ENCODE measurements at regions not wholly inside any gene's neighbourhood (a gene's known extent, or its start where the extent isn't known, plus 50 kb on each side); places are given as distances from the start of the nearest gene placed in this dataset.

- TF ChIP-seq CTCF (IDR thresholded peaks at IDR 0.05; ENCODE audit: low read depth, low read length), result no peak
- no peak for DNase-seq (ENCODE audit: low read depth, low spot score)
- no peak overlapping the region for H3K4me3 ChIP-seq (ENCODE audit: low read depth, low read length)
- in situ Hi-C loops (cut with HindIII; ENCODE audit: low sequenced_read_pairs), result no loop called here
These were observed 92.1 kb upstream of the ANKEF1 start for GRCh38 chr20:9942736-9943135.

- TF ChIP-seq CTCF (IDR thresholded peaks at IDR 0.05; ENCODE audit: low read depth, low read length), result no peak
- no peak overlapping the region for H3K4me3 ChIP-seq (ENCODE audit: low read depth, low read length)
- in situ Hi-C loops (cut with HindIII; ENCODE audit: low sequenced_read_pairs), result no loop called here
- DNase-seq (ENCODE audit: low read depth, low spot score), result no peak
These were observed 94.5 kb upstream of the ANKEF1 start for GRCh38 chr20:9940329-9940728.

- in situ Hi-C loops (cut with HindIII; ENCODE audit: low sequenced_read_pairs), result no loop called here
- TF ChIP-seq CTCF (IDR thresholded peaks at IDR 0.05; ENCODE audit: low read depth, low read length), result no peak
These were observed 95.6 kb upstream of the ANKEF1 start for GRCh38 chr20:9939231-9939630.

GRCh38 chr20:9935285-9935684 lies 96.4 kb upstream of the PAK5 start:
- DNase-seq (ENCODE audit: low read depth, low spot score), result no peak
- in situ Hi-C loops (cut with HindIII; ENCODE audit: low sequenced_read_pairs), result no loop called here
- H3K4me3 ChIP-seq (ENCODE audit: low read depth, low read length), result no peak overlapping the region
- no peak for TF ChIP-seq CTCF (IDR thresholded peaks at IDR 0.05; ENCODE audit: low read depth, low read length)

More at GRCh38 chr20:9939231-9939630, 95.6 kb upstream of the ANKEF1 start:
- DNase-seq (ENCODE audit: low read depth, low spot score), result no peak
- no peak overlapping the region for H3K4me3 ChIP-seq (ENCODE audit: low read depth, low read length)

GRCh38 chr20:9930142-9930541 lies 91.3 kb upstream of the PAK5 start:
- no peak for TF ChIP-seq CTCF (IDR thresholded peaks at IDR 0.05; ENCODE audit: low read depth, low read length)
- DNase-seq (ENCODE audit: low read depth, low spot score), result no peak
- in situ Hi-C loops (cut with HindIII; ENCODE audit: low sequenced_read_pairs), result no loop called here
- H3K4me3 ChIP-seq (ENCODE audit: low read depth, low read length), result no peak overlapping the region

- no peak for TF ChIP-seq CTCF (IDR thresholded peaks at IDR 0.05; ENCODE audit: low read depth, low read length)
- no peak overlapping the region for H3K4me3 ChIP-seq (ENCODE audit: low read depth, low read length)
- no peak for DNase-seq (ENCODE audit: low read depth, low spot score)
- in situ Hi-C loops (cut with HindIII; ENCODE audit: low sequenced_read_pairs), result no loop called here
These were observed 90.1 kb upstream of the PAK5 start for GRCh38 chr20:9928955-9929354.

GRCh38 chr20:9928281-9928737 lies 89.4 kb upstream of the PAK5 start:
- TF ChIP-seq CTCF (IDR thresholded peaks at IDR 0.05; ENCODE audit: low read depth, low read length), result no peak
- DNase-seq (ENCODE audit: low read depth, low spot score), result no peak
- in situ Hi-C loops (cut with HindIII; ENCODE audit: low sequenced_read_pairs), result no loop called here
- no peak overlapping the region for H3K4me3 ChIP-seq (ENCODE audit: low read depth, low read length)

All from astrocyte of the spinal cord (primary cell).